T-cell (primary cell): ENCODE measurements at regions not wholly inside any gene's neighbourhood (a gene's known extent, or its start where the extent isn't known, plus 50 kb on each side); places are given as distances from the start of the nearest gene placed in this dataset.

Source experiments
- ATAC-seq, 4 experiments: fragments of 200-7000 bp in 3 of 4; fragments of 150-1000 bp in 1 of 4; cut with Tn5 transposase; replicated peaks in 1 of 4; 1 replicate in 3 of 4; 2 replicates in 1 of 4; pipeline ENCODE4 v1.10.0; 2021; ENCODE audit warnings: moderate library complexity in 3 of 4, mild to moderate bottlenecking in 2 of 4, moderate number of reproducible peaks in 1 of 4
- CTCF ChIA-PET, 2 donors: fragments of 300-600 bp; sonication (Branson Sonifier 250); formaldehyde crosslinking; loops; one replicate each; lab custom pipeline; 2022; ENCODE audit warnings: antibody characterized with exemption in 2 of 2; lab: Charles Lee
- POLR2A ChIA-PET, 2 donors: fragments of 300-600 bp; sonication (Branson Sonifier 250); formaldehyde crosslinking; loops; one replicate each; lab custom pipeline; 2022; ENCODE audit warnings: antibody characterized with exemption in 2 of 2; lab: Charles Lee
- DNase-seq, 35 experiments: peaks; one replicate each; pipeline versions ENCODE4 v3.0.0 to v3.0.0-alpha.2; 2013 to 2023
- H3K27ac ChIP-seq: one replicate; pipeline ENCODE4 v1.5.1; 2013; ENCODE audit warnings: low read length
- H3K27me3 ChIP-seq, 2 experiments: replicated peaks in 1 of 2; 1 replicate in 1 of 2; 2 replicates in 1 of 2; pipeline versions ENCODE4 v1.6.1 to v1.7.0; 2013; ENCODE audit warnings: low read length in 1 of 2, mixed read lengths in 1 of 2; ENCODE audit not compliant: control insufficient read depth in 2 of 2, insufficient read depth in 2 of 2; ENCODE audit errors: extremely low read depth in 1 of 2
- H3K36me3 ChIP-seq, 2 donors: 1 replicate in 1 of 2; 2 replicates in 1 of 2; pipeline versions ENCODE4 v1.6.1 to v1.7.0; 2013; ENCODE audit warnings: low read length in 1 of 2; ENCODE audit not compliant: control insufficient read depth in 2 of 2, insufficient read depth in 1 of 2; ENCODE audit errors: extremely low read depth in 1 of 2
- H3K4me1 ChIP-seq, 2 experiments: 1 replicate in 1 of 2; 2 replicates in 1 of 2; pipeline versions ENCODE4 v1.6.1 to v1.7.0; 2013; ENCODE audit warnings: low read length in 2 of 2, mixed read lengths in 1 of 2; ENCODE audit not compliant: insufficient read depth in 2 of 2, control insufficient read depth in 1 of 2; ENCODE audit errors: extremely low read depth in 1 of 2
- H3K4me3 ChIP-seq, 2 donors: 1 replicate in 1 of 2; 2 replicates in 1 of 2; pipeline versions ENCODE4 v1.5.1 to v1.7.0; 2013; ENCODE audit warnings: mild to moderate bottlenecking in 2 of 2, low read length in 1 of 2, moderate library complexity in 1 of 2; ENCODE audit not compliant: control insufficient read depth in 1 of 2; ENCODE audit errors: extremely low read depth in 1 of 2
- H3K9me3 ChIP-seq: 2 replicates; pipeline ENCODE4 v1.7.0; 2013
- H3K27ac Mint-ChIP-seq, 2 donors: one replicate each; pipeline ENCODE4 v1.8.0; 2020 to 2021; ENCODE audit warnings: mild to moderate bottlenecking in 2 of 2, mixed read lengths in 2 of 2
- H3K27me3 Mint-ChIP-seq, 2 donors: one replicate each; pipeline ENCODE4 v1.8.0; 2021 to 2022; ENCODE audit warnings: mixed read lengths in 2 of 2
- H3K36me3 Mint-ChIP-seq: one replicate; pipeline ENCODE4 v1.8.0; 2021; ENCODE audit warnings: mixed read lengths
- H3K4me1 Mint-ChIP-seq, 3 donors: one replicate each; pipeline ENCODE4 v1.8.0; 2020 to 2022; ENCODE audit warnings: mixed read lengths in 3 of 3, mild to moderate bottlenecking in 1 of 3
- H3K4me3 Mint-ChIP-seq, 3 donors: one replicate each; pipeline ENCODE4 v1.8.0; 2020 to 2022; ENCODE audit warnings: mild to moderate bottlenecking in 3 of 3, mixed read lengths in 3 of 3, moderate library complexity in 3 of 3
- H3K9me3 Mint-ChIP-seq, 3 donors: one replicate each; pipeline ENCODE4 v1.8.0; 2020 to 2022; ENCODE audit warnings: mixed read lengths in 3 of 3
- WGBS: methylation state at CpG from one replicate; pipeline ENCODE4 v1.1.5; 2013; ENCODE audit warnings: missing lambda C conversion rate; ENCODE audit not compliant: insufficient coverage; 5-methylcytosine and 5-hydroxymethylcytosine counted together

- Mint-ChIP-seq H3K4me3 (no peak overlapping the region), H3K27me3 (peaks cover 2 to 8% of the 10 kb centered on the region in 2 donors), H3K9me3 (no peaks in the 10 kb centered on the region), H3K4me1 (no peaks in the 10 kb centered on the region), H3K27ac (no peak overlapping the region), H3K36me3 (no peaks in the 10 kb centered on the region)
- Histone ChIP-seq H3K4me1 (no peaks in the 10 kb centered on the region), H3K27ac (no peak overlapping the region), H3K36me3 (no peaks in the 10 kb centered on the region), H3K27me3 (no peaks in the 10 kb centered on the region), H3K9me3 (no peaks in the 10 kb centered on the region), H3K4me3 (no peak overlapping the region)
- DNase-seq (no peak), ATAC-seq (no peak)
- CTCF ChIA-PET: no interaction called here
- POLR2A ChIA-PET: no interaction called here
Measured at GRCh38 chr6:122050242-122050755, 349.2 kb upstream of the HSF2 start.

- H3K9me3 ChIP-seq: no peaks in the 10 kb centered on the region
- no peak for DNase-seq
- no peak for ATAC-seq
- H3K36me3 ChIP-seq: no peaks in the 10 kb centered on the region
- Mint-ChIP-seq H3K36me3 (no peaks in the 10 kb centered on the region), H3K9me3 (no peaks in the 10 kb centered on the region), H3K4me1 (no peaks in the 10 kb centered on the region), H3K27me3 (peaks cover 0 to 16% of the 10 kb centered on the region in 2 donors), H3K4me3 (no peak overlapping the region), H3K27ac (no peak overlapping the region)
- no peak overlapping the region for H3K4me3 ChIP-seq
- H3K4me1 ChIP-seq: no peaks in the 10 kb centered on the region
- H3K27me3 ChIP-seq: no peaks in the 10 kb centered on the region
- ChIA-PET POLR2A (no interaction called here), CTCF (interaction anchor here in 1 of 2 donors (0.6 kb wide), 1 partner anchor 24 kb away, joined by 3 read pairs; no protein-coding TSS in a partner anchor)
- no CpG with 5 or more reads among the region's 3 CpGs for WGBS
- H3K27ac ChIP-seq: no peak overlapping the region
Measured at GRCh38 chr6:122052346-122052900, 347.0 kb upstream of the HSF2 start.

GRCh38 chr6:122059918-122060317 lies 339.5 kb upstream of the HSF2 start:
- Mint-ChIP-seq H3K27me3 (peaks cover 0 to 13% of the 10 kb centered on the region in 2 donors), H3K27ac (no peak overlapping the region), H3K4me3 (no peak overlapping the region), H3K4me1 (no peaks in the 10 kb centered on the region), H3K36me3 (no peaks in the 10 kb centered on the region), H3K9me3 (no peaks in the 10 kb centered on the region)
- Histone ChIP-seq H3K9me3 (no peaks in the 10 kb centered on the region), H3K4me1 (no peaks in the 10 kb centered on the region), H3K36me3 (no peaks in the 10 kb centered on the region), H3K27ac (no peak overlapping the region), H3K4me3 (no peak overlapping the region), H3K27me3 (no peaks in the 10 kb centered on the region)
- WGBS: 83% methylated on average over 1 of the region's 4 CpGs
- CTCF ChIA-PET: no interaction called here
- POLR2A ChIA-PET: no interaction called here
- no peak for ATAC-seq
- no peak for DNase-seq

- Histone ChIP-seq H3K4me3 (no peak overlapping the region), H3K9me3 (no peaks in the 10 kb centered on the region), H3K27me3 (no peaks in the 10 kb centered on the region), H3K4me1 (no peaks in the 10 kb centered on the region), H3K36me3 (no peaks in the 10 kb centered on the region), H3K27ac (no peak overlapping the region)
- ATAC-seq (no peak), DNase-seq (no peak)
- H3K4me1 Mint-ChIP-seq: no peaks in the 10 kb centered on the region
- H3K9me3 Mint-ChIP-seq: no peaks in the 10 kb centered on the region
- CTCF ChIA-PET: interaction anchor here in 1 of 2 donors (0.6 kb wide), 1 partner anchor 1909 kb away, joined by 3 read pairs; no protein-coding TSS in a partner anchor
- H3K27ac Mint-ChIP-seq: no peak overlapping the region
- H3K27me3 Mint-ChIP-seq: peaks cover 0 to 4% of the 10 kb centered on the region in 2 donors
- no peak overlapping the region for H3K4me3 Mint-ChIP-seq
- POLR2A ChIA-PET: interaction anchor here in 1 of 2 donors (0.6 kb wide), 1 partner anchor 9 kb away, joined by 3 read pairs; no protein-coding TSS in a partner anchor
- WGBS: 80% methylated on average over 1 of the region's 3 CpGs
- no peaks in the 10 kb centered on the region for H3K36me3 Mint-ChIP-seq
Measured at GRCh38 chr6:122061855-122062254, 337.6 kb upstream of the HSF2 start.

- Mint-ChIP-seq H3K9me3 (no peaks in the 10 kb centered on the region), H3K27ac (no peak overlapping the region), H3K4me1 (no peaks in the 10 kb centered on the region), H3K27me3 (peaks cover 0 to 2% of the 10 kb centered on the region in 2 donors), H3K36me3 (no peaks in the 10 kb centered on the region), H3K4me3 (no peak overlapping the region)
- no peaks in the 10 kb centered on the region for H3K27me3 ChIP-seq
- H3K36me3 ChIP-seq: no peaks in the 10 kb centered on the region
- no peak overlapping the region for H3K27ac ChIP-seq
- WGBS: no CpG with 5 or more reads among the region's 4 CpGs
- H3K9me3 ChIP-seq: no peaks in the 10 kb centered on the region
- ChIA-PET POLR2A (no interaction called here), CTCF (no interaction called here)
- no peaks in the 10 kb centered on the region for H3K4me1 ChIP-seq
- no peak for DNase-seq
- no peak overlapping the region for H3K4me3 ChIP-seq
- ATAC-seq: no peak
Measured at GRCh38 chr6:122063076-122063475, 336.4 kb upstream of the HSF2 start.

GRCh38 chr6:122063761-122064160 lies 335.7 kb upstream of the HSF2 start:
- no peaks in the 10 kb centered on the region for H3K27me3 Mint-ChIP-seq
- no peak overlapping the region for H3K27ac Mint-ChIP-seq
- POLR2A ChIA-PET: no interaction called here
- H3K4me3 ChIP-seq: no peak overlapping the region
- H3K9me3 ChIP-seq: no peaks in the 10 kb centered on the region
- WGBS: 100% methylated on average over 2 of the region's 5 CpGs
- CTCF ChIA-PET: no interaction called here
- H3K4me1 Mint-ChIP-seq: no peaks in the 10 kb centered on the region
- DNase-seq (no peak), ATAC-seq (no peak)
- H3K4me1 ChIP-seq: no peaks in the 10 kb centered on the region
- no peaks in the 10 kb centered on the region for H3K27me3 ChIP-seq
- H3K9me3 Mint-ChIP-seq: no peaks in the 10 kb centered on the region
- H3K36me3 Mint-ChIP-seq: no peaks in the 10 kb centered on the region
- H3K4me3 Mint-ChIP-seq: no peak overlapping the region
- no peak overlapping the region for H3K27ac ChIP-seq
- H3K36me3 ChIP-seq: no peaks in the 10 kb centered on the region
